NCI-H82 (cell line): ENCODE measurements at regions not wholly inside any gene's neighbourhood (a gene's known extent, or its start where the extent isn't known, plus 50 kb on each side); places are given as distances from the start of the nearest gene placed in this dataset.
A peak's percentile ranks its signal among the peaks of the same experiment; 100 is the strongest.

Experiments used
- DNase-seq: peaks from one replicate; lab custom pipeline; 2025; lab: John Stamatoyannopoulos, UW

- no peak for DNase-seq
These were observed 887.0 kb upstream of the CELF2 start for GRCh38 chr10:10130686-10131085.

GRCh38 chr10:10132009-10132408, 885.7 kb upstream of the CELF2 start:
- no peak for DNase-seq

- no peak for DNase-seq
These were observed 884.4 kb upstream of the CELF2 start for GRCh38 chr10:10133281-10133680.

- DNase-seq, result no peak
These were observed 879.0 kb upstream of the CELF2 start for GRCh38 chr10:10138685-10139084.

- DNase-seq, result no peak
These were observed 875.8 kb upstream of the CELF2 start for GRCh38 chr10:10141782-10142382.

- DNase-seq, result no peak
These were observed 871.1 kb upstream of the CELF2 start for GRCh38 chr10:10146604-10147003.

- DNase-seq, result no peak
These were observed 867.8 kb upstream of the CELF2 start for GRCh38 chr10:10149899-10150298.

GRCh38 chr10:10156917-10157600, 860.6 kb upstream of the CELF2 start:
- no peak for DNase-seq

GRCh38 chr10:10160821-10161312, 856.8 kb upstream of the CELF2 start:
- no peak for DNase-seq

GRCh38 chr10:10164848-10165247, 852.8 kb upstream of the CELF2 start:
- peak; percentile 2 for DNase-seq

- no peak for DNase-seq
These were observed 852.3 kb upstream of the CELF2 start for GRCh38 chr10:10165415-10165814.

- DNase-seq, result no peak
These were observed 839.2 kb upstream of the CELF2 start for GRCh38 chr10:10178476-10178875.

GRCh38 chr10:10193848-10194247, 823.8 kb upstream of the CELF2 start:
- no peak for DNase-seq

- DNase-seq, result no peak
These were observed 821.0 kb upstream of the CELF2 start for GRCh38 chr10:10196701-10197100.

GRCh38 chr10:10197423-10197822, 820.2 kb upstream of the CELF2 start:
- DNase-seq, result no peak

- no peak for DNase-seq
These were observed 819.3 kb upstream of the CELF2 start for GRCh38 chr10:10198363-10198762.

GRCh38 chr10:10204415-10204814, 813.3 kb upstream of the CELF2 start:
- DNase-seq, result no peak

GRCh38 chr10:10205906-10206305, 811.8 kb upstream of the CELF2 start:
- no peak for DNase-seq

- DNase-seq, result no peak
These were observed 810.1 kb upstream of the CELF2 start for GRCh38 chr10:10207538-10207937.

- no peak for DNase-seq
These were observed 809.5 kb upstream of the CELF2 start for GRCh38 chr10:10208196-10208595.

- no peak for DNase-seq
These were observed 808.5 kb upstream of the CELF2 start for GRCh38 chr10:10209167-10209566.

GRCh38 chr10:10211409-10211808, 806.3 kb upstream of the CELF2 start:
- no peak for DNase-seq

- no peak for DNase-seq
These were observed 804.4 kb upstream of the CELF2 start for GRCh38 chr10:10213237-10213636.

- peak; percentile 79 for DNase-seq
These were observed 795.3 kb upstream of the CELF2 start for GRCh38 chr10:10222304-10222841.
